Hepatocyte (in vitro differentiated cells): ENCODE measurements at regions not wholly inside any gene's neighbourhood (a gene's known extent, or its start where the extent isn't known, plus 50 kb on each side); places are given as distances from the start of the nearest gene placed in this dataset.

Experiments used
- CTCF ChIP-seq: fragments of 200-600 bp; sonication (generic); IDR thresholded peaks from 2 replicates; pipeline ENCODE4 v1.5.1; 2016; ENCODE audit warnings: antibody characterized with exemption, mild to moderate bottlenecking; ENCODE audit not compliant: poor library complexity
- EZH2 ChIP-seq: fragments of 200-600 bp; sonication (generic); IDR thresholded peaks from 2 replicates; pipeline ENCODE4 v1.6.1; 2016; ENCODE audit warnings: antibody characterized with exemption, mild to moderate bottlenecking, borderline replicate concordance

- no peak for TF ChIP-seq CTCF
- no peak for TF ChIP-seq EZH2
These were observed 142.4 kb downstream of the TLR5 start for GRCh38 chr1:223000632-223001031.
